ENCODE measurements at regions not wholly inside any gene's neighbourhood (a gene's known extent, or its start where the extent isn't known, plus 50 kb on each side); places are given as distances from the start of the nearest gene placed in this dataset.
"Not testable (repeated sequence)": the region's sequence is repeated elsewhere in the genome, so short reads cannot be mapped to it uniquely, and the experiment has no call there.

GRCh38 chr13:90723381-90723780, 624.1 kb upstream of the MIR17HG start:
- H3K27me3 Mint-ChIP-seq, result no peaks in the 10 kb centered on the region

GRCh38 chr13:90726375-90726774, 621.1 kb upstream of the MIR17HG start:
- ATAC-seq (ENCODE audit: low read depth in 2 of 2) (no peak), DNase-seq (no peak)
- no peaks in the 10 kb centered on the region for H3K4me1 ChIP-seq (ENCODE audit: control insufficient read depth, insufficient read depth, low read length, poor library complexity, severe bottlenecking)
- no peak overlapping the region for H3K27ac ChIP-seq (ENCODE audit: insufficient read depth, low read length, poor library complexity, severe bottlenecking)
- Mint-ChIP-seq H3K9me3 (peaks cover 0 to 17% (median 5%) of the 10 kb centered on the region in 7 donors), H3K36me3 (no peaks in the 10 kb centered on the region), H3K27me3 (no peaks in the 10 kb centered on the region), H3K4me1 (no peaks in the 10 kb centered on the region), H3K27ac (no peak overlapping the region), H3K4me3 (no peak overlapping the region)
- no peaks in the 10 kb centered on the region for H3K27me3 ChIP-seq (ENCODE audit: control insufficient read depth, insufficient read depth, low read length)
- H3K4me3 ChIP-seq (ENCODE audit: low read depth, low read length), result no peak overlapping the region
- no peaks in the 10 kb centered on the region for H3K9me3 ChIP-seq (ENCODE audit: control insufficient read depth in 2 of 2, low read length in 2 of 2)
- no peaks in the 10 kb centered on the region for H3K36me3 ChIP-seq (ENCODE audit: control insufficient read depth, insufficient read depth, low read length)

More at GRCh38 chr13:90723381-90723780, 624.1 kb upstream of the MIR17HG start:
- Mint-ChIP-seq H3K9me3 (peaks cover 0 to 13% (median 5%) of the 10 kb centered on the region in 7 donors), H3K36me3 (no peaks in the 10 kb centered on the region), H3K4me1 (no peaks in the 10 kb centered on the region), H3K4me3 (no peak overlapping the region), H3K27ac (no peak overlapping the region)
- no peaks in the 10 kb centered on the region for H3K36me3 ChIP-seq (ENCODE audit: control insufficient read depth, insufficient read depth, low read length)
- H3K27me3 ChIP-seq (ENCODE audit: control insufficient read depth, insufficient read depth, low read length), result no peaks in the 10 kb centered on the region
- DNase-seq (no peak), ATAC-seq (ENCODE audit: low read depth in 2 of 2) (no peak)
- no peaks in the 10 kb centered on the region for H3K9me3 ChIP-seq (ENCODE audit: control insufficient read depth in 2 of 2, low read length in 2 of 2)
- H3K4me1 ChIP-seq (ENCODE audit: control insufficient read depth, insufficient read depth, low read length, poor library complexity, severe bottlenecking), result no peaks in the 10 kb centered on the region
- no peak overlapping the region for H3K4me3 ChIP-seq (ENCODE audit: low read depth, low read length)
- no peak overlapping the region for H3K27ac ChIP-seq (ENCODE audit: insufficient read depth, low read length, poor library complexity, severe bottlenecking)

GRCh38 chr13:90732049-90732448, 615.4 kb upstream of the MIR17HG start:
- H3K4me1 Mint-ChIP-seq, result no peaks in the 10 kb centered on the region
- no peak overlapping the region for H3K27ac Mint-ChIP-seq
- Histone ChIP-seq H3K4me3 (ENCODE audit: low read depth, low read length) (no peak overlapping the region), H3K9me3 (ENCODE audit: control insufficient read depth in 2 of 2, low read length in 2 of 2) (peaks cover 0 to 3% of the 10 kb centered on the region in 2 experiments), H3K27me3 (ENCODE audit: control insufficient read depth, insufficient read depth, low read length) (no peaks in the 10 kb centered on the region), H3K27ac (ENCODE audit: insufficient read depth, low read length, poor library complexity, severe bottlenecking) (no peak overlapping the region), H3K4me1 (ENCODE audit: control insufficient read depth, insufficient read depth, low read length, poor library complexity, severe bottlenecking) (no peaks in the 10 kb centered on the region), H3K36me3 (ENCODE audit: control insufficient read depth, insufficient read depth, low read length) (no peaks in the 10 kb centered on the region)
- ATAC-seq (ENCODE audit: low read depth in 2 of 2) (no peak), DNase-seq (no peak)
- H3K9me3 Mint-ChIP-seq, result peaks cover 0 to 25% (median 12%) of the 10 kb centered on the region in 7 donors
- H3K4me3 Mint-ChIP-seq, result no peak overlapping the region
- no peaks in the 10 kb centered on the region for H3K36me3 Mint-ChIP-seq
- no peaks in the 10 kb centered on the region for H3K27me3 Mint-ChIP-seq

- ATAC-seq (ENCODE audit: low read depth in 2 of 2); H3K36me3 ChIP-seq (ENCODE audit: control insufficient read depth, insufficient read depth, low read length); H3K36me3 Mint-ChIP-seq; H3K9me3 ChIP-seq (ENCODE audit: control insufficient read depth in 2 of 2, low read length in 2 of 2); H3K27ac ChIP-seq (ENCODE audit: insufficient read depth, low read length, poor library complexity, severe bottlenecking); H3K27ac Mint-ChIP-seq; H3K4me1 ChIP-seq (ENCODE audit: control insufficient read depth, insufficient read depth, low read length, poor library complexity, severe bottlenecking); H3K27me3 ChIP-seq (ENCODE audit: control insufficient read depth, insufficient read depth, low read length); DNase-seq; H3K4me3 Mint-ChIP-seq; H3K4me3 ChIP-seq (ENCODE audit: low read depth, low read length); H3K27me3 Mint-ChIP-seq; H3K4me1 Mint-ChIP-seq: not testable (repeated sequence)
- H3K9me3 Mint-ChIP-seq, result peaks cover 0 to 25% (median 12%) of the 10 kb centered on the region in 7 donors
Measured at GRCh38 chr13:90734497-90734896, 613.0 kb upstream of the MIR17HG start.

GRCh38 chr13:90738881-90739280, 608.6 kb upstream of the MIR17HG start:
- Histone ChIP-seq H3K27ac (ENCODE audit: insufficient read depth, low read length, poor library complexity, severe bottlenecking) (no peak overlapping the region), H3K4me3 (ENCODE audit: low read depth, low read length) (no peak overlapping the region), H3K27me3 (ENCODE audit: control insufficient read depth, insufficient read depth, low read length) (no peaks in the 10 kb centered on the region), H3K36me3 (ENCODE audit: control insufficient read depth, insufficient read depth, low read length) (no peaks in the 10 kb centered on the region), H3K9me3 (ENCODE audit: control insufficient read depth in 2 of 2, low read length in 2 of 2) (peaks cover 0 to 3% of the 10 kb centered on the region in 2 experiments), H3K4me1 (ENCODE audit: control insufficient read depth, insufficient read depth, low read length, poor library complexity, severe bottlenecking) (no peaks in the 10 kb centered on the region)
- no peak for DNase-seq
- peaks cover 2 to 17% (median 8%) of the 10 kb centered on the region in 7 donors for H3K9me3 Mint-ChIP-seq
- H3K36me3 Mint-ChIP-seq, result no peaks in the 10 kb centered on the region
- no peak overlapping the region for H3K4me3 Mint-ChIP-seq
- H3K27ac Mint-ChIP-seq, result no peak overlapping the region
- no peaks in the 10 kb centered on the region for H3K4me1 Mint-ChIP-seq
- no peaks in the 10 kb centered on the region for H3K27me3 Mint-ChIP-seq
- no peak for ATAC-seq (ENCODE audit: low read depth in 2 of 2)

GRCh38 chr13:90740099-90740498, 607.4 kb upstream of the MIR17HG start:
- Mint-ChIP-seq H3K27ac (no peak overlapping the region), H3K4me3 (no peak overlapping the region), H3K36me3 (no peaks in the 10 kb centered on the region), H3K4me1 (no peaks in the 10 kb centered on the region), H3K9me3 (peaks cover 5 to 18% (median 9%) of the 10 kb centered on the region in 7 donors), H3K27me3 (no peaks in the 10 kb centered on the region)
- Histone ChIP-seq H3K36me3 (ENCODE audit: control insufficient read depth, insufficient read depth, low read length) (no peaks in the 10 kb centered on the region), H3K4me1 (ENCODE audit: control insufficient read depth, insufficient read depth, low read length, poor library complexity, severe bottlenecking) (no peaks in the 10 kb centered on the region), H3K27ac (ENCODE audit: insufficient read depth, low read length, poor library complexity, severe bottlenecking) (no peak overlapping the region), H3K4me3 (ENCODE audit: low read depth, low read length) (no peak overlapping the region), H3K9me3 (ENCODE audit: control insufficient read depth in 2 of 2, low read length in 2 of 2) (peaks cover 0 to 3% of the 10 kb centered on the region in 2 experiments), H3K27me3 (ENCODE audit: control insufficient read depth, insufficient read depth, low read length) (no peaks in the 10 kb centered on the region)
- no peak for ATAC-seq (ENCODE audit: low read depth in 2 of 2)
- DNase-seq, result no peak

- Mint-ChIP-seq H3K4me3 (no peak overlapping the region), H3K27ac (no peak overlapping the region), H3K27me3 (no peaks in the 10 kb centered on the region), H3K36me3 (no peaks in the 10 kb centered on the region), H3K9me3 (peaks cover 2 to 17% (median 5%) of the 10 kb centered on the region in 7 donors), H3K4me1 (no peaks in the 10 kb centered on the region)
- no peak overlapping the region for H3K4me3 ChIP-seq (ENCODE audit: low read depth, low read length)
- H3K27ac ChIP-seq (ENCODE audit: insufficient read depth, low read length, poor library complexity, severe bottlenecking), result no peak overlapping the region
- no peaks in the 10 kb centered on the region for H3K36me3 ChIP-seq (ENCODE audit: control insufficient read depth, insufficient read depth, low read length)
- no peaks in the 10 kb centered on the region for H3K9me3 ChIP-seq (ENCODE audit: control insufficient read depth in 2 of 2, low read length in 2 of 2)
- no peaks in the 10 kb centered on the region for H3K27me3 ChIP-seq (ENCODE audit: control insufficient read depth, insufficient read depth, low read length)
- DNase-seq (no peak), ATAC-seq (ENCODE audit: low read depth in 2 of 2) (no peak)
- H3K4me1 ChIP-seq (ENCODE audit: control insufficient read depth, insufficient read depth, low read length, poor library complexity, severe bottlenecking), result no peaks in the 10 kb centered on the region
Measured at GRCh38 chr13:90742381-90742780, 605.1 kb upstream of the MIR17HG start.

GRCh38 chr13:90746230-90746629, 601.3 kb upstream of the MIR17HG start:
- H3K27me3 Mint-ChIP-seq, result no peaks in the 10 kb centered on the region
- Histone ChIP-seq H3K4me3 (ENCODE audit: low read depth, low read length) (no peak overlapping the region), H3K27ac (ENCODE audit: insufficient read depth, low read length, poor library complexity, severe bottlenecking) (no peak overlapping the region), H3K4me1 (ENCODE audit: control insufficient read depth, insufficient read depth, low read length, poor library complexity, severe bottlenecking) (no peaks in the 10 kb centered on the region), H3K27me3 (ENCODE audit: control insufficient read depth, insufficient read depth, low read length) (no peaks in the 10 kb centered on the region), H3K9me3 (ENCODE audit: control insufficient read depth in 2 of 2, low read length in 2 of 2) (no peaks in the 10 kb centered on the region), H3K36me3 (ENCODE audit: control insufficient read depth, insufficient read depth, low read length) (no peaks in the 10 kb centered on the region)
- H3K4me1 Mint-ChIP-seq, result no peaks in the 10 kb centered on the region
- no peak overlapping the region for H3K27ac Mint-ChIP-seq
- peaks cover 10 to 29% (median 17%) of the 10 kb centered on the region in 7 donors for H3K9me3 Mint-ChIP-seq
- ATAC-seq (ENCODE audit: low read depth in 2 of 2) (no peak), DNase-seq (no peak)
- no peak overlapping the region for H3K4me3 Mint-ChIP-seq
- H3K36me3 Mint-ChIP-seq, result no peaks in the 10 kb centered on the region

Measured in CD4-positive, CD25-positive, alpha-beta regulatory T cell (primary cell).